Testis (tissue), 2 donors: ENCODE measurements at regions not wholly inside any gene's neighbourhood (a gene's known extent, or its start where the extent isn't known, plus 50 kb on each side); places are given as distances from the start of the nearest gene placed in this dataset.

Source experiments
- POLR2A ChIP-seq: fragments of 450-650 bp; IDR thresholded peaks from one replicate; pipeline ENCODE4 v1.6.1; 2017; ENCODE audit warnings: antibody characterized with exemption, mild to moderate bottlenecking, moderate library complexity
- TF ChIP-seq, protein P1 (sequence below), 3 experiments: fragments of 450-650 bp in 2 of 3; fragments of 200-600 bp in 1 of 3; sonication (generic) in 1 of 3; IDR thresholded peaks; one replicate each; pipeline ENCODE4 v1.5.1; 2016 to 2019; ENCODE audit warnings: antibody characterized with exemption in 3 of 3, mild to moderate bottlenecking in 2 of 3, moderate library complexity in 1 of 3

DNA sequence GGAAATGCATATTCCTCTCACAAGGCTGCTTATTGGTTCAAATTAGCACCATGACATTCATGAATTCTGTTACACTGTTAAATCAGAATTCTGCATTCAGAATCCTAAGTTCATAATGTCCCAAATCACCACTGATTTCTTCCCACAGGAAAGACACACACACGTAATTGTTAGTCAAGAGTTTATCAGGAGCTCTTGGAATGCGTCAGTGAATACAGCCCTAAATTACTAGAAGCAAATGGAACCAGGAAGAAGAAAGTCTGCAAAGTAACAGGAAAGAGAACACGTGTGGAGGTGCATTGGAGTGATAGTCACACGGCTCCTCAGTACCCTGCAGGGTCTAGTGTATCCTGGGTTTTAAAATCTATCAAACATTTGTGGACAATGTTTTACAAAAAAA, 110.2 kb downstream of the ANXA2R start:
- no peak for TF ChIP-seq POLR2A
- TF ChIP-seq, protein P1, sequence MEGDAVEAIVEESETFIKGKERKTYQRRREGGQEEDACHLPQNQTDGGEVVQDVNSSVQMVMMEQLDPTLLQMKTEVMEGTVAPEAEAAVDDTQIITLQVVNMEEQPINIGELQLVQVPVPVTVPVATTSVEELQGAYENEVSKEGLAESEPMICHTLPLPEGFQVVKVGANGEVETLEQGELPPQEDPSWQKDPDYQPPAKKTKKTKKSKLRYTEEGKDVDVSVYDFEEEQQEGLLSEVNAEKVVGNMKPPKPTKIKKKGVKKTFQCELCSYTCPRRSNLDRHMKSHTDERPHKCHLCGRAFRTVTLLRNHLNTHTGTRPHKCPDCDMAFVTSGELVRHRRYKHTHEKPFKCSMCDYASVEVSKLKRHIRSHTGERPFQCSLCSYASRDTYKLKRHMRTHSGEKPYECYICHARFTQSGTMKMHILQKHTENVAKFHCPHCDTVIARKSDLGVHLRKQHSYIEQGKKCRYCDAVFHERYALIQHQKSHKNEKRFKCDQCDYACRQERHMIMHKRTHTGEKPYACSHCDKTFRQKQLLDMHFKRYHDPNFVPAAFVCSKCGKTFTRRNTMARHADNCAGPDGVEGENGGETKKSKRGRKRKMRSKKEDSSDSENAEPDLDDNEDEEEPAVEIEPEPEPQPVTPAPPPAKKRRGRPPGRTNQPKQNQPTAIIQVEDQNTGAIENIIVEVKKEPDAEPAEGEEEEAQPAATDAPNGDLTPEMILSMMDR (IDR thresholded peaks at IDR 0.05) = no peak
